ENCODE measurements at regions not wholly inside any gene's neighbourhood (a gene's known extent, or its start where the extent isn't known, plus 50 kb on each side); places are given as distances from the start of the nearest gene placed in this dataset.

DNA sequence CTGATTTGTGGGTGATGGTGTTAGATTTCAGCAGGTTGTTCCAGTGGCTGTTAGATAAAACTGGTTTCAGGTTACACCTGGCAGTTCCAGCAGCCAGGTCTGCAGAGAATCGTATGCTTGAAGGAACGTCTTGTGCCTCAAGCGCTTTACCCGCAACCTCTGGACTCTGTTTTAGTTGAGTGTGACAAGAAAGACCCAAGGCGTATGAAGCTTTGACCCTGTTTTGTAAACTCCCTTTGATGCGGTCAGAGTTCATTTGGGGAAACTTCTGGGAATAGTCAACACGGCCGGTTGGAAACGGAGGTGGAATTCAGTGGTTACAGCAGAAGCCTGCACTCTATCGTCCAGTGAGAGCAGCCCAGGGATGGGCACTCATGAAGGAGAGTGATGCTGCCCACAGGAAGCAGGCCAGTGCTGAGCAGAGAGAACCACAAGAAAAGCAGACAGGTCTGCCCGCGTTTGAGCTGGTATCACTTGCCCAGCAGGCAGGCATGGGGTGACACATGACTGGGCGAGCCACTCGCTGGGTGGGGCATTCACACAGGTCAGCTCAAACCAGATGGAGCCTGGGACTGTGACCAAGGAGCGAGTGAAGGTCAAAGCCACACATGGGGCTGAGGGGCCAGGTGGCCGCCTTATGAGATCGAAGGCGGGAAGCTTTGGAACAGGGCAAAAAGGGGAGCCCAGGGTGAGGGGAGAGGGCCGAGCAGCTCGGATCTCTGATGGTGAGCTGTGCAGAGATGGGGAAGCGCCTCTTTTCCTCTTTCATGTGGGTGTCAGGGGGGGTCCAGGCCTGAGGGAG is 99.6 kb upstream of the MBOAT2 start:
- no peaks in the 10 kb centered on the region for H3K9me3 ChIP-seq
- WGBS, 2 donors (ENCODE audit: low coverage in 1 of 2) = 80 to 85% methylated on average over 8 to 18 of the region's 21 CpGs
- H3K4me3 ChIP-seq = no peak overlapping the region
- no peak overlapping the region for H3K27ac ChIP-seq
- H3K36me3 ChIP-seq = no peaks in the 10 kb centered on the region
- no peak for TF ChIP-seq EP300 (IDR thresholded peaks at IDR 0.05)
- TF ChIP-seq POLR2A (IDR thresholded peaks at IDR 0.05) = no peak
- no peaks in the 10 kb centered on the region for H3K27me3 ChIP-seq
- peaks cover 0 to 23% (median 10%) of the 10 kb centered on the region in 3 donors for H3K4me1 ChIP-seq
- no peak for ATAC-seq

- Histone ChIP-seq H3K9me3 (no peaks in the 10 kb centered on the region), H3K4me3 (no peak overlapping the region), H3K4me1 (peaks cover 0 to 11% (median 2%) of the 10 kb centered on the region in 3 donors), H3K36me3 (no peaks in the 10 kb centered on the region), H3K27ac (no peak overlapping the region), H3K27me3 (no peaks in the 10 kb centered on the region)
- ATAC-seq = no peak
- 85 to 90% methylated on average over 8 of the region's 11 CpGs for WGBS, 2 donors (ENCODE audit: low coverage in 1 of 2)
- no peak for TF ChIP-seq EP300 (IDR thresholded peaks at IDR 0.05)
- no peak for TF ChIP-seq POLR2A (IDR thresholded peaks at IDR 0.05)
- TF ChIP-seq POLR2AphosphoS5 (IDR thresholded peaks at IDR 0.05) = no peak
- TF ChIP-seq CTCF (IDR thresholded peaks at IDR 0.05) = no peak
Observed at GRCh38 chr2:9101763-9102425, 98.4 kb upstream of the MBOAT2 start.

GRCh38 chr2:9100080-9100876 is 96.8 kb upstream of the MBOAT2 start:
- H3K27ac ChIP-seq = no peak overlapping the region
- no peak for TF ChIP-seq CTCF (IDR thresholded peaks at IDR 0.05)
- no peak for TF ChIP-seq POLR2A (IDR thresholded peaks at IDR 0.05)
- TF ChIP-seq POLR2AphosphoS5 (IDR thresholded peaks at IDR 0.05) = no peak
- TF ChIP-seq EP300 (IDR thresholded peaks at IDR 0.05) = no peak
- no peaks in the 10 kb centered on the region for H3K36me3 ChIP-seq
- H3K9me3 ChIP-seq = no peaks in the 10 kb centered on the region
- H3K4me1 ChIP-seq = peaks cover 0 to 15% (median 4%) of the 10 kb centered on the region in 3 donors
- WGBS, 2 donors (ENCODE audit: low coverage in 1 of 2) = 84 to 92% methylated on average over 4 to 6 of the region's 10 CpGs
- no peak overlapping the region for H3K4me3 ChIP-seq
- no peaks in the 10 kb centered on the region for H3K27me3 ChIP-seq
- ATAC-seq = no peak

DNA sequence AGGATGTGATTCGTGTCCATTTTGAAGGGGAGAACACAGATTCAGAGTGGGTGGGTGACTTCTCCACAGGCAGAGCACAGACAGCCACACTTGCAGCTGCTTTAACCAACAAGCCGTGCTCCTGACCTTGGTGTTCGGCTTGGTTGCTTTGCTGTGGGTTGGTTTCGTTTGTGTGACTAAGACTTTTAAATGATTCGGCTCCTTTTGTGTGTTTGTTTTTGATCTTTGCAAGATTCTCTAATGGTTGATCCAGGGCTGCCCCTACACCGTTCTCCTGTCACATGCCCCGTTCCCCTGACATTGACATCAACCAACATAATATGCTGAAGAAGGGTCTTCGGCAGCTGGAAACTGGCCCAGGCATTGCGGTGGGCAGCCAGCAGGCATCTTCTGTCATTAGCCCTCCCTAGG is 95.9 kb upstream of the MBOAT2 start:
- Histone ChIP-seq H3K27ac (no peak overlapping the region), H3K4me1 (peaks cover 0 to 20% (median 5%) of the 10 kb centered on the region in 3 donors), H3K27me3 (no peaks in the 10 kb centered on the region), H3K9me3 (no peaks in the 10 kb centered on the region), H3K4me3 (no peak overlapping the region), H3K36me3 (no peaks in the 10 kb centered on the region)
- no peak for ATAC-seq
- TF ChIP-seq POLR2AphosphoS5 (IDR thresholded peaks at IDR 0.05) (no peak), POLR2A (IDR thresholded peaks at IDR 0.05) (no peak), EP300 (IDR thresholded peaks at IDR 0.05) (no peak), CTCF (IDR thresholded peaks at IDR 0.05) (no peak)
- WGBS, 2 donors (ENCODE audit: low coverage in 1 of 2) = 89 to 91% methylated on average over 4 to 7 of the region's 9 CpGs

GRCh38 chr2:9097892-9098291 is 94.4 kb upstream of the MBOAT2 start:
- WGBS, 2 donors (ENCODE audit: low coverage in 1 of 2) = 87 to 91% methylated on average over 6 to 7 of the region's 7 CpGs

More at GRCh38 chr2:9097892-9098291, 94.4 kb upstream of the MBOAT2 start:
- Histone ChIP-seq H3K27ac (no peak overlapping the region), H3K36me3 (no peaks in the 10 kb centered on the region), H3K4me3 (no peak overlapping the region), H3K4me1 (peaks cover 0 to 20% (median 5%) of the 10 kb centered on the region in 3 donors), H3K9me3 (no peaks in the 10 kb centered on the region), H3K27me3 (no peaks in the 10 kb centered on the region)
- ATAC-seq = no peak
- TF ChIP-seq POLR2A (IDR thresholded peaks at IDR 0.05) (no peak), POLR2AphosphoS5 (IDR thresholded peaks at IDR 0.05) (no peak), CTCF (IDR thresholded peaks at IDR 0.05) (no peak), EP300 (IDR thresholded peaks at IDR 0.05) (no peak)
